ENCODE measurements at regions not wholly inside any gene's neighbourhood (a gene's known extent, or its start where the extent isn't known, plus 50 kb on each side); places are given as distances from the start of the nearest gene placed in this dataset.
"Not testable (repeated sequence)": the region's sequence is repeated elsewhere in the genome, so short reads cannot be mapped to it uniquely, and the experiment has no call there.

GRCh38 chr16:7867831-7868230 is 535.2 kb downstream of the RBFOX1 start:
- H3K4me3 ChIP-seq (ENCODE audit: low read depth, low read length): no peak overlapping the region
- TF ChIP-seq CTCF (IDR thresholded peaks at IDR 0.05; ENCODE audit: borderline replicate concordance, insufficient read depth, low read depth, low read length): no peak

DNA sequence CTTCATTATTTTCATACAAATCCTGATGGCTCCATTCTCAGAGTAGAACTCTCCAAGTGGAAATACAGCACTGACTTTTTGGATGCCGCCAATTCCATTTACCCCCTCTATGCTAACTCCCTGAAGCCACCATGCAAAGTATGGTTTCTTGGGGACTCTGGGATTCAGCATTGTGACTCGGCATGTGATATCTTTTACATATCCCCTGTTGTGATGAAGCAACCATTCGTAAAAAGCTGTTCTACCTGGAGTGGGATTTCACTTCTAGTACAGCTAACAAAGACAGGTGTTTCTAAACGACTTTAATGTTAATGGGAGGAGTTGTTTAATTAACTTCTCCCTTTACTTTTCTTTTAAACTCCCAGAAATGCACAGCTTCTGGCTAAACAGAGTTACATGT is 533.5 kb downstream of the RBFOX1 start:
- TF ChIP-seq CTCF (IDR thresholded peaks at IDR 0.05; ENCODE audit: borderline replicate concordance, insufficient read depth, low read depth, low read length): no peak
- no peak overlapping the region for H3K4me3 ChIP-seq (ENCODE audit: low read depth, low read length)

GRCh38 chr16:7865393-7865792 is 532.7 kb downstream of the RBFOX1 start:
- H3K4me3 ChIP-seq (ENCODE audit: low read depth, low read length): not testable (repeated sequence)

DNA sequence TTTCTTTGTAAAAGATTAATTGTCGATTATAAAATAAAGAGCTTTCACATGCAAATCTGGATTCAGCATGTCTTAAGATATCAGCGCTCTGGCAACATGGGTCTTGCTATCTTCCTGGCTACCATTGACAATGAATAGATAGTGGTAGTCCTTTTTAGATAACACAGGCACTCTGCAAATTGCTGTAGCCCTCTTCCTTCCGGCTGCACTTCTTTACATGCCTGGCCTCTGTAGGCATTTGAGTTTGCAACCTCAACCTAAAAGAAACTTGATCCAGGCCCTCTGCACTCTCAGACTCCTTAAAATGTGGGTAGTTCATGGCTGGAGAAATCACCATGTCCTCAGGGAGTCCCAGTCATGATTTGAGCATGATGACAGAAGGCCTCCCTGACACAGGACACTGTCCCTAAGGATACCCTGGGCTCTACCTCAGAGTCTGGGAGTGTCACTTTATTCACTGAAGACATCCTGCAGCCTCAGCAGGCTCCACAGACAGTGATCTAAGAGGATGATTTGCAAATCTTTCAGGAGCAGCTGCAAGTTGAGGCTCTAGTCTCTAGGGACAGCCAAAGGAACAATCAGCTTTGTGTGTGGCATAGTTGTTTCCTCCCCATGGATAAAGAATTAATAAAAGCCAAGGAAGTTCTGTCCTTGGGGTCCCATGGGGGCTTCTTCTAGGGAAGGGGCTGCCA is 529.4 kb downstream of the RBFOX1 start:
- no peak overlapping the region for H3K4me3 ChIP-seq (ENCODE audit: low read depth, low read length)
- TF ChIP-seq CTCF (IDR thresholded peaks at IDR 0.05; ENCODE audit: borderline replicate concordance, insufficient read depth, low read depth, low read length): no peak

DNA sequence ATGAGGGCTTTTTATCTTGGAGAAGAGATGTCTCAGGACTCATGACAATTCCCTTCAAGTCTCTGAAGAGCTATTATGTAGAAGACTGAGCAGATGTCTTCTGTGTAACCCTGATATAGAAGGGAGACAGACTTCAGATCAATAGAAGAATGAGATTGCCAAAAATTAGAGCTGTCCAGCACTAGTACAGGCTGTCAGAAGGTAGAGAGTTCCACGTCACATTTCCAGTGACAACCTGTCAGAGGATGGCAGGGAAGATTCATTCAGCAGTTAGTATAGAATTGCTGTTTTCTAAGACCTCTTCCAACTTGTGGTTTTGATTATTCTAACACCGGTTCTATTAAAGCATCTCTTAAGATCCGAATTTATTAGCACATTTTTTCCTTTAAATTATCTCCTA is 520.6 kb downstream of the RBFOX1 start:
- no peak for TF ChIP-seq CTCF (IDR thresholded peaks at IDR 0.05; ENCODE audit: borderline replicate concordance, insufficient read depth, low read depth, low read length)
- H3K4me3 ChIP-seq (ENCODE audit: low read depth, low read length): no peak overlapping the region

DNA sequence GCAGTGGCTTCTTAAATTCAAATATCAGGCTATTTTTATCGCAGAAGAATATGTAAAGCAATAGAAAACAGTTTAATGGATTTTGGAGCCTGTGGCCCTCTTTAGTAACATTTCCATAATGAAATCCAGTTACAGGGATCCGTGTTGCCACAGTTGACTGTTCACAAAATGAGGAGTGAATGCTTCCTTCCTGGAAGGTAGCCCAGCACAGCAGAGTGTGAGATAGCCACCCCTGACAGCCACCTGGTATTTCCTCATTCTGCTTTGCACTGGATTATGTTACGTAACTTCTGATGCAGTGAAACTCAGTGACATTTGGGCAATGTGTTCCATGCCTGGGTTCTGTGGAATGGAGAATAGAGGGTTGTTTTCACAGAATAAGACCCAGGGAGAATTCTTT is 517.2 kb downstream of the RBFOX1 start:
- TF ChIP-seq CTCF (IDR thresholded peaks at IDR 0.05; ENCODE audit: borderline replicate concordance, insufficient read depth, low read depth, low read length): no peak
- no peak overlapping the region for H3K4me3 ChIP-seq (ENCODE audit: low read depth, low read length)

DNA sequence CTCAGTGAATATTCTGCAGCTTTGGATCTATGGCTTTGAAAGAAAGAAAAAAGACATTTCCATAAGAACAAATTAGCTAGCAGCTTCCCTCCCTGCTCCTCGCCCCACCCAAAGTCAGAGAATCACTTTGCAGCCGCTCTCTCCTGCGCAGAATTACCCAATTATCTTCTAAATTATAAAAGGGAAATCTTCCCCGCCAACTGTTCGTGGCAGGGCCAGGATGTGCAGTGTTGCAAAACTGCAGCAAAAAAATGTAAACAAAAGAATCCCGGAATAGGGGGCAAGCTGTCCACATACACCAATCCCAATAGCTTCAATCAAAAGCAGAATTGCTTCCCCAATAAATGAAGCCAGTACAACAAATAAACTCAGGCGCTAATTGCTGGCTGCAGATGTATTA is 510.6 kb downstream of the RBFOX1 start:
- TF ChIP-seq CTCF (IDR thresholded peaks at IDR 0.05; ENCODE audit: borderline replicate concordance, insufficient read depth, low read depth, low read length): no peak

DNA sequence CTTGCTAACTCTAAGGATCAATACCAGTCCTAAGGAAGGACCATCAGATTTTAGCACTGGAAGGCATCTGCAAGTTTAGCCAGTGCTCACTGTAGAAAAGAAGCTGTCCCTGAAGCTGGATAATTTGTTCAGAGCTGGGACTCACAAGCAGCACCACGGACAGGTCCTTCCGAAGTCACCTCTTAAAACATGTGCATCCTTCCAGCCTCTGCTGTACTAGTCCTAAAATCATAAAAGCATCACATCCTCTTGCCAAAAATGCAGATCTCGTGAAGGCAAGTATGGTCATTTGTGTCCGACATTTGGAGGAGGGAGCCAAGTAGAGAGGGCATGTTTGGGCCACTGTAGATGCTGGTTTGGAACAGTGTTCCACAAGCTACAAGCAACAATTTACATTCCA is 506.9 kb downstream of the RBFOX1 start:
- no peak for TF ChIP-seq CTCF (IDR thresholded peaks at IDR 0.05; ENCODE audit: borderline replicate concordance, insufficient read depth, low read depth, low read length)

More for the DNA sequence above, 510.6 kb downstream of the RBFOX1 start:
- H3K4me3 ChIP-seq (ENCODE audit: low read depth, low read length): no peak overlapping the region

More for the DNA sequence above, 506.9 kb downstream of the RBFOX1 start:
- H3K4me3 ChIP-seq (ENCODE audit: low read depth, low read length): no peak overlapping the region
